HUDEP-2 (cell line): ENCODE measurements at regions not wholly inside any gene's neighbourhood (a gene's known extent, or its start where the extent isn't known, plus 50 kb on each side); places are given as distances from the start of the nearest gene placed in this dataset.
A peak's percentile ranks its signal among the peaks of the same experiment; 100 is the strongest.
"Not testable (repeated sequence)": the region's sequence is repeated elsewhere in the genome, so short reads cannot be mapped to it uniquely, and the experiment has no call there.

Experiments used
- DNase-seq, 76 experiments: peaks; one replicate each; lab custom pipeline; 2025; ENCODE audit not compliant: unreplicated experiment in 76 of 76; lab: John Stamatoyannopoulos, UW

DNA sequence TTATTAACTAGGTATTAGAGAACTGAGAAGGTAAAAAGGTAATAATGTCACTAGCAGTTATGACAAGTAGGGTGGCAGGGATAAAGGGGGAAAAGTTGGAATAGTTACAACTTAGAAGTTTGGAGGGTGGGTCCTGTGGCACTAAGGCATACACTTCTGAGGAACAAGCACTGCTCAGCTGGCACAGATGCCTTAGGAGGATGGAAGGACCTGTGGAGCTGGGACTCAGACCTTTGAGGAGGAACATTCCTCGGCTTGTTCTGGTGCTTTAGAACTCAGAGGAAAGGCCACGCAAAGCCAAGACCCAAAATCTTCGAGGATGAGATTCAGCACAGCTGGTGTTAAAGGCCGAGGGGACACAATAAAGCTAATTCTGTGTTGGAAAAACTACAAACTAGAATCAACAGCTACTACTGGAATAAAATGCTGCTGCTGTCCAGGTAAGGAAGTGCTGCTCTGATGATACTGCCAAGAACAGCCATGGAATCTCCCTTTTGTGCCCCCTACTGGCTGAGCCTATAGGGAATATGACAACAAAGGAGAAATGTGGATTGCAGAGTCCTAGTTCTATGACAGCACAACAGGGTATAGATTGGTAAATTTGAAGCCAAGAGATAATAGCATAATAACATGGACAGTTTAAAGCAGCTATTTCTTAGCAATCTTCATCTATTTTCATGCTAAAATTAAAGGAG is 126.7 kb downstream of the SLC25A46 start:
- peak in 36 of 76 experiments; percentile 1 to 61 (median 16) for DNase-seq

GRCh38 chr5:110869927-110870326 is 131.1 kb downstream of the SLC25A46 start:
- no peak for DNase-seq

- no peak for DNase-seq
Measured at GRCh38 chr5:110872200-110872599, 133.4 kb downstream of the SLC25A46 start.

DNA sequence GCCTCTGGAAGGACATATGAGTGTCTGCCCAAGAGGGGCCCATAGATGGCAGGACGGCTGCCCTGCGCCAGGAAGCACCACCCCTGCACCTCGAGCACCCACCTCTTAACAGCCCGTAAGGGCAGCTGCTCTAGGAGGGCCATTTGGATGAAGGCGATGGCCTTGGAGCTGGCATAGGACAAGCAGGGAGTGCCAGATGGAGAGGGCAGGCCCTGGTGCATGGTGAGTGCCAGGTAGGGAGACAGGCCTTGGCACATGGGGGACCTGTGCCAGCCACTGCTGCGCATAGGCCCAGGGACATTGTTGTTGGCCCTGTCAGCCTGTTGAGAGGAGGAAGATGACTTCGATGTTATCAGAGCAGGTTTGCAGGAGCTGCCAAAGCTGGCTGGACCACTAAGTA is 134.2 kb downstream of the SLC25A46 start:
- DNase-seq, result no peak

GRCh38 chr5:110873773-110874437 is 135.1 kb downstream of the SLC25A46 start:
- no peak for DNase-seq

GRCh38 chr5:110875115-110875514 is 136.3 kb downstream of the SLC25A46 start:
- not testable (repeated sequence) for DNase-seq

GRCh38 chr5:110878115-110878514 is 139.3 kb downstream of the SLC25A46 start:
- no peak for DNase-seq

GRCh38 chr5:110879675-110880074 is 140.9 kb downstream of the SLC25A46 start:
- DNase-seq, result no peak

DNA sequence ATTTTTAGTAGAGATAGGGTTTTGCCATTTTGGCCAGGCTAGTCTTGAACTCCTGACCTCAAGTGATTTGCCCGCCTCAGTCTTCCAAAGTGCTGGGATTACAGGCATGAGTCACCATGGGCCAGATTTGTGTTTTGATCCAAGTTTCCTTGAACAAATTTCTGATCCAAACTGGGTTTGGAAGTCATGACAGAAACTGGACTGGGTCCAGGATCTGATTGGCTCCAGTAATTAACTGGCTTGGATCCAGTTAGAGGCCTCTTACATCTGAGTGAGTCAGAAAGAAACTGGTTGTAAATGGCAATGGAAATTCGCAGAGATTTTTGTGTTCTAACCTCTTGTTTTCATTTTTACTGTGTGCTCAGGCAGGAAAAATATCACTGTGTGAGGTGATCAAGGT is 141.6 kb downstream of the SLC25A46 start:
- DNase-seq, result no peak

GRCh38 chr5:110884005-110884404 is 145.2 kb downstream of the SLC25A46 start:
- DNase-seq, result no peak

DNA sequence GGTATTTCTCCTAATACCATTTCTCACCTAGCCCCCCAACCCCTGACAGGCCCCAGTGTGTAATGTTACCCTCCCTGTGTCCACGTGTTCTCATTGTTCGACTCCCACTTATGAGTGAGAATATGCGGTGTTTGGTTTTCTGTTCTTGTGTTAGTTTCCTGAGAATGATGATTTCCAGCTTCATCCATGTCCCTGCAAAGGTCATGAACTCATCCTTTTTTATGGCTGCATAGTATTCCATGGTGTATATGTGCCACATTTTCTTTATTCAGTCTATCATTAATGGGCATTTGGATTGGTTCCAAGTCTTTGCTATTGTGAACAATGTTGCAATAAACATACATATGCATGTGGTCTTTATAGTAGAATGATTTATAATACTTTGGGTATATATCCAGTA is 148.4 kb downstream of the SLC25A46 start:
- DNase-seq, result not testable (repeated sequence)

- not testable (repeated sequence) for DNase-seq
Measured at GRCh38 chr5:110893854-110894483, 155.2 kb downstream of the SLC25A46 start.

DNA sequence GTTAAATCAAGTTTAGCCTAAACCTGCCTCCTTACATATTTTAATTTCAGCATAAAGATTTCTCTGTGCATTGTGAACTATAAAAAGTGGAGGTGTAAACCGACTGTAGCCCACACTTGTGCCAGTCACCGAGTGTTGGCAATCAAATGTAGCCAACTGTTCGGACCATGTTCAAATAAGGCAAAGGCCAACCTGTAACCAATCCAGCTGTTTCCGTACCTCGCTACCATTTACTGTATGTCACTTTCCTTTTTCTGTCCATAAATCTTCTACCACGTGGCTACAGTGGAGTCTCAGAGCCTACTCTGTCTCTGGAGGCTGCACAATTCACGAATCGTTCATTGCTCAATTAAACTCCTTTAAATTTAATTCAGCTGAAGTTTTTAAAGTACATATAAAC is 156.0 kb downstream of the SLC25A46 start:
- DNase-seq, result no peak

DNA sequence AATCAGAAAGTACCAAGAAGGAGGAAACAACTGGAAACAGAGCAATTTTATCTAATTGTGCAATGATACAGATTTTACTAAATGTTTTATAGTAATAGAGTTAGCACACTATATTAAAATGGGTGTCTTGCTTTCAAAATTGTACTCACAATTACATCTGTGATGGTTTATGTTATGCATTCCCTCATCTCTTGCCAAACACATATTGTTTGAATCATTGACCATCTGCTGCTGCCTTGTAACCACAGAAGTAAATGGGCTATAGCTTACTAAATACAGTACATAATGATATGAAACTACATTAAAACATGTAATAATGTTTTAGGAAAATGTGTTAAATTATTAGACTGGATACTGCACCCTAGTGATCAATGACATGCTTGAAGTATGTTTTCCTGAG is 158.1 kb downstream of the SLC25A46 start:
- no peak for DNase-seq

DNA sequence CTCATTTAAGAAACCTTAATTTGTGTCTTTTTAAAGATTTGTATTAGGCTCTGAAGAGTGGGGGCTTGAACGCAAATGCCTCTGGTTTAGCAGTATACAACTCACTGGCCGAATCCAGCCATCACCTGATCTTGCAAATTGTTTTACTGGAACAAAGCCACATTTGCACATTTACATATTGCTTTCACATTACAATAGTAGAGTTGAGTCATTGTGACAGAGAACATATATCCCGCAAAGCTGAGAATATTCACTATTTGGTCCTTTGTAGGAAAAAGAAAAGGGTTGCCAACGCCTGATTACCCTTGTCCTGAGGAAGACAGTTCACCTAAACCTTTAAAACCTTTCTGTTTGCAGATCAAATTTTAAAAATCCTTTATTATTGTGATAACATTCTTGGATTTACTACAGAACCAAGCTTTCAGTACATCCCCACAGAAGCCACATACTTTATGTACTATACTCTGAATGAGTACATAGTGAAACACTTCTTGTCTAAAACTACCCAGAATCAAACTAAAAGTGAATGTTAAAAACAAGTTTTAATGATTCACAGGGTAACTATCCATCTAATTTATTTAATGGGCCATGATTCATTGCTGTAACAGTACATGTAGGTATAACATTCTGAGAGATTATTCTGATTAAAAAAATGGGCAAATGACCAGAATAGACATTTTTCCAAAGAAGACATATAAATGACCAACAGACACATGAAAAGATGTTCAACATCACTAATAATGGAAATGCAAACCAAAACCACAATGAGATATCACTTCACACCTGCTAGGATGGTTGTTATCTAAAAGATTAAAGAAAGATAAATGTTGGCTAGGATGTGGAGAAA is 161.0 kb downstream of the SLC25A46 start:
- no peak for DNase-seq

DNA sequence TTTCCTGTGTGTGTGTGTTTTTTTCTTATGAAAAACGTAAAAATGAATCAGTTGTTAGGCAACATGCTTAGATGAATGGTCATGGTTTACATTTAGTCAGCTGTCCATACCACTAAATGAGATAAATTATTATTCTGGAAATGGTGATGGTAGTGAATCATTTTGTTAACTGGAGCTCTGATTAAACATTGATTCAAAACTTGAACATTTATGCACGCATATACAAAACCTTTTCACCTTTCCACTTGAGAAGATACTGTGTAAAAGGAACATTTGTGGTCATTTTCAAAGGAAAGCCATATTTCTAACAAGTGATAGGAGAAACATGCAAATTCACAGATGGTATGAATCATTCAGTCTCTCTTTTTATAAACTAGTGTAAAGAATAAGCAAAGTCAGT is 162.0 kb downstream of the SLC25A46 start:
- DNase-seq, result no peak

DNA sequence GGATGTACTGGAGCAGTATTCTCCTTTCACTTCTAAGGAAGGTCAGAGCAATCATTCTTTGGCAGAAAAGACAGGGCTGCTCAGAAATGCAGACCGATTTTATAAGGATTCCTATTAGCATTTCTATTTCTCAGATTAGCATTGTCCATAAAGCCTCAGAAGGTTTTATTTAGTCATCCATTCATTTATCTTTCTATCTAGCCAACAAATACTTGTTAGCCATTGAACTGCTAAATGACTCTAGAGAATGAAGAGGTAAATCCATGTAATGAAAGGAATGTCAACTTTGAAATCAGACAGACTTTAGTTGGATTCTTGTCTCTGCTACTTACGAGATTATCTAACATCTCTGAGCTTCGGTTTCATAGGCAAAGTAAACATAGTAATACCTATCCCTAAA is 165.2 kb downstream of the SLC25A46 start:
- no peak for DNase-seq

- DNase-seq, result no peak
Measured at GRCh38 chr5:110908848-110909247, 162.7 kb upstream of the TSLP start.

DNA sequence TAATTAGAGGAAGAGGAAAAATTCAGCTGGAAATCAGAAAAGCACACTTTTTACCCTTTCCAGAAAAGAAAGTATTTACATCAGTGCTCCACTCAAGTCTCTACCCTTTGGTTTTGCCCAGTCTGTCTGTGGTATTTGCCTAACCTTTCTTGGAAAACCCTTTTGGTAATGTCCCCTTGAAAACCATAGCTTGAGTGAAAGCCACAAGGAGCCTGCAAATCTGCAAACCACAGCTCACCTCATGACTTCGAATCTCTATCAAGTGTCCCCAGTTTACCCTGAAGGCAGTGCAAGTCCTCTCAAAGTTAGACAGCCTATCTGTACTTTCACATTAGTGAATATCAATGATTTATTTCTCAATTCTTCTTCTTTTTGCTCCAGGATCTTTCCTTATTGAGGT is 162.1 kb upstream of the TSLP start:
- no peak for DNase-seq

GRCh38 chr5:110909950-110910349 is 161.6 kb upstream of the TSLP start:
- DNase-seq, result no peak

DNA sequence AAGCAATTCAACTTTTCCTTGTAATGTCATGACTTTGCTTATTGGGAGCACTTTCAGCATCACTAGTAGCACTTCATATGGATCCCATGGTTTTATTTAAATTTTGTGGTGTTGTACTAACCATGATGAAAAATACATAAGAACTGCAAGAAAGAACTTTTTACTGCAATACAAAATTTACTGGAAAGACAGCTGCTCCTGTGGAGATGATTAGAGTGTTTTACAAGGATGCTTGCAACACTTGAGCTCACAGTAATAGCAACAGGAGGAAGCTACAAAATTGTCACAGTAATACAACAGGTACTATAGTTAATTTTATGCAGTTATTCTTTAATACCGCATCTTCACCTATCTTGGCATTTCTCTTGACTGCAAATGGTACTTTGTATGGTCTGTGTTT is 158.3 kb upstream of the TSLP start:
- DNase-seq, result no peak
